ENCODE measurements at regions not wholly inside any gene's neighbourhood (a gene's known extent, or its start where the extent isn't known, plus 50 kb on each side); places are given as distances from the start of the nearest gene placed in this dataset.

DNA sequence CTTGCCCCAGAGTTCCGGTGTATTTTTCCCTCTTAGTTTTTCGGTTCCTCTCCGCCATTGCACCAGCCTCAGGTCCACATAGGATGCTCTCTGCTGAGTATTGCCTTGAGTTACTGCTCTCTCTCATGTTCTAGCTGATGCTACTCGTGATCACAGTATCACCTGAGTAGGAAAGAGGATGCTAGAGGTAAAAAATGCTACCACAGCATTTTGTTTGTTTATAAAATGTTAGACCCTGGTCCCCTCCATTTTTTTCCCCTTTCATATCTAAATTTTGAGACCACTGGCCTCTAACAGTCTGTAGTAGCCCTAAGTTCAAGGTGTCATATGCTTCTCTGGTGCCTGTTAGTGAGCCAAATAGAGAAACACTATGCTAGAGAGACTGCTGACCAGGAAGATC, 175.5 kb downstream of the OR2B2 start:
- TF ChIP-seq, protein P1, sequence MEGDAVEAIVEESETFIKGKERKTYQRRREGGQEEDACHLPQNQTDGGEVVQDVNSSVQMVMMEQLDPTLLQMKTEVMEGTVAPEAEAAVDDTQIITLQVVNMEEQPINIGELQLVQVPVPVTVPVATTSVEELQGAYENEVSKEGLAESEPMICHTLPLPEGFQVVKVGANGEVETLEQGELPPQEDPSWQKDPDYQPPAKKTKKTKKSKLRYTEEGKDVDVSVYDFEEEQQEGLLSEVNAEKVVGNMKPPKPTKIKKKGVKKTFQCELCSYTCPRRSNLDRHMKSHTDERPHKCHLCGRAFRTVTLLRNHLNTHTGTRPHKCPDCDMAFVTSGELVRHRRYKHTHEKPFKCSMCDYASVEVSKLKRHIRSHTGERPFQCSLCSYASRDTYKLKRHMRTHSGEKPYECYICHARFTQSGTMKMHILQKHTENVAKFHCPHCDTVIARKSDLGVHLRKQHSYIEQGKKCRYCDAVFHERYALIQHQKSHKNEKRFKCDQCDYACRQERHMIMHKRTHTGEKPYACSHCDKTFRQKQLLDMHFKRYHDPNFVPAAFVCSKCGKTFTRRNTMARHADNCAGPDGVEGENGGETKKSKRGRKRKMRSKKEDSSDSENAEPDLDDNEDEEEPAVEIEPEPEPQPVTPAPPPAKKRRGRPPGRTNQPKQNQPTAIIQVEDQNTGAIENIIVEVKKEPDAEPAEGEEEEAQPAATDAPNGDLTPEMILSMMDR (IDR thresholded peaks at IDR 0.05; ENCODE audit: low read depth, low read length): no peak
- no peak for TF ChIP-seq POLR2A (IDR thresholded peaks at IDR 0.05; ENCODE audit: extremely low read depth, insufficient read length)

Data from NB4 (cell line).